ENCODE measurements at regions not wholly inside any gene's neighbourhood (a gene's known extent, or its start where the extent isn't known, plus 50 kb on each side); places are given as distances from the start of the nearest gene placed in this dataset.
"Not testable (repeated sequence)": the region's sequence is repeated elsewhere in the genome, so short reads cannot be mapped to it uniquely, and the experiment has no call there.

- Histone ChIP-seq H3K56ac (ENCODE audit: extremely low read depth, insufficient read depth, low read length) (no peak overlapping the region), H3K4me1 (ENCODE audit: control insufficient read depth, insufficient read depth, low read length) (no peaks in the 10 kb centered on the region), H4K91ac (ENCODE audit: insufficient read depth, low read depth, low read length) (no peak overlapping the region), H3K18ac (ENCODE audit: low read depth, low read length) (no peak overlapping the region), H3K36me3 (ENCODE audit: control insufficient read depth, insufficient read depth, low read length) (no peaks in the 10 kb centered on the region), H3K27me3 (ENCODE audit: control insufficient read depth, insufficient read depth, low read length) (no peaks in the 10 kb centered on the region), H3K79me1 (ENCODE audit: low read depth in 1 of 2, low read length in 2 of 2) (no peaks in the 10 kb centered on the region), H3K4me3 (ENCODE audit: insufficient read depth, low read depth, low read length) (no peak overlapping the region), H2BK5ac (ENCODE audit: low read depth, low read length, poor library complexity, severe bottlenecking) (no peak overlapping the region), H2BK15ac (ENCODE audit: low read depth, low read length) (no peak overlapping the region), H3K9me1 (ENCODE audit: insufficient read depth, low read length) (no peaks in the 10 kb centered on the region), H3K9ac (ENCODE audit: low read depth, low read length) (no peak overlapping the region), H3K9me3 (ENCODE audit: control insufficient read depth, insufficient read depth, low read length) (peaks cover 5% of the 10 kb centered on the region), H3K4me2 (ENCODE audit: low read depth, low read length) (no peak overlapping the region), H3K23ac (ENCODE audit: low read depth, low read length) (no peak overlapping the region), H3K4ac (ENCODE audit: low read depth, low read length) (no peak overlapping the region), H4K8ac (ENCODE audit: low read depth in 2 of 2, low read length in 2 of 2) (no peak overlapping the region), H3K14ac (replicated peaks; ENCODE audit: low read depth, low read length) (no peak overlapping the region), H4K20me1 (ENCODE audit: insufficient read depth, low read length) (no peaks in the 10 kb centered on the region), H2BK20ac (ENCODE audit: low read depth, low read length) (no peak overlapping the region), H2BK120ac (ENCODE audit: low read depth, low read length) (no peak overlapping the region), H4K5ac (ENCODE audit: low read depth, low read length) (no peak overlapping the region), H2AK9ac (replicated peaks; ENCODE audit: low read depth, low read length, poor library complexity) (no peak overlapping the region), H3K27ac (ENCODE audit: insufficient read depth, low read length) (no peak overlapping the region), H2AK5ac (ENCODE audit: low read depth, low read length) (no peak overlapping the region), H2AFZ (replicated peaks; ENCODE audit: low read length, poor library complexity) (no peak overlapping the region)
- in situ Hi-C loops (cut with MboI; ENCODE audit: low sequenced_read_pairs) (no loop called here), intact Hi-C loops (cut with micrococcal nuclease) (no loop called here), dilution Hi-C loops (cut with HindIII; ENCODE audit: low sequenced_read_pairs, unreplicated experiment) (no loop called here)
- ChIA-PET CTCF (no interaction called here), POLR2A (ENCODE audit: unreplicated experiment) (no interaction called here)
- TF ChIP-seq ELK1 (IDR thresholded peaks at IDR 0.05; ENCODE audit: borderline replicate concordance, low read depth, low read length) (no peak), USF2 (IDR thresholded peaks at IDR 0.05; ENCODE audit: low read depth, low read length) (no peak), CEBPB (IDR thresholded peaks at IDR 0.05; ENCODE audit: low read depth, low read length) (no peak)
- DNase-seq (no peak), ATAC-seq (ENCODE audit: low read depth) (no peak)
- BruUV-seq (replicated peaks) = no TSS peak
- 80% methylated on average over 1 of the region's 4 CpGs; no CpG with 5 or more reads in 1 of the 2 experiments for WGBS, 2 experiments (ENCODE audit: extremely low coverage in 2 of 2, insufficient read length in 1 of 2)
These were observed 138.7 kb downstream of the AKR1D1 start for GRCh38 chr7:138214926-138215325.

GRCh38 chr7:138220321-138220720 is 144.1 kb downstream of the AKR1D1 start:
- H3K23ac ChIP-seq (ENCODE audit: low read depth, low read length); H3K36me3 ChIP-seq (ENCODE audit: control insufficient read depth, insufficient read depth, low read length); H2BK15ac ChIP-seq (ENCODE audit: low read depth, low read length); H3K18ac ChIP-seq (ENCODE audit: low read depth, low read length); H3K79me1 ChIP-seq (ENCODE audit: low read depth in 1 of 2, low read length in 2 of 2); H4K91ac ChIP-seq (ENCODE audit: insufficient read depth, low read depth, low read length); H3K4me3 ChIP-seq (ENCODE audit: insufficient read depth, low read depth, low read length); H4K5ac ChIP-seq (ENCODE audit: low read depth, low read length); H2BK120ac ChIP-seq (ENCODE audit: low read depth, low read length); intact Hi-C loops (cut with micrococcal nuclease); H3K9me3 ChIP-seq (ENCODE audit: control insufficient read depth, insufficient read depth, low read length); BruUV-seq (replicated peaks); H3K56ac ChIP-seq (ENCODE audit: extremely low read depth, insufficient read depth, low read length); H2AFZ ChIP-seq (replicated peaks; ENCODE audit: low read length, poor library complexity); H3K27ac ChIP-seq (ENCODE audit: insufficient read depth, low read length); H3K9ac ChIP-seq (ENCODE audit: low read depth, low read length); POLR2A ChIA-PET (ENCODE audit: unreplicated experiment); H4K8ac ChIP-seq (ENCODE audit: low read depth in 2 of 2, low read length in 2 of 2); dilution Hi-C loops (cut with HindIII; ENCODE audit: low sequenced_read_pairs, unreplicated experiment); H2BK5ac ChIP-seq (ENCODE audit: low read depth, low read length, poor library complexity, severe bottlenecking); CTCF ChIA-PET; ATAC-seq (ENCODE audit: low read depth); H3K27me3 ChIP-seq (ENCODE audit: control insufficient read depth, insufficient read depth, low read length); H3K4me1 ChIP-seq (ENCODE audit: control insufficient read depth, insufficient read depth, low read length); H3K9me1 ChIP-seq (ENCODE audit: insufficient read depth, low read length); H4K20me1 ChIP-seq (ENCODE audit: insufficient read depth, low read length); DNase-seq; H2BK20ac ChIP-seq (ENCODE audit: low read depth, low read length); in situ Hi-C loops (cut with MboI; ENCODE audit: low sequenced_read_pairs); H2AK9ac ChIP-seq (replicated peaks; ENCODE audit: low read depth, low read length, poor library complexity); H3K4ac ChIP-seq (ENCODE audit: low read depth, low read length); H2AK5ac ChIP-seq (ENCODE audit: low read depth, low read length); H3K14ac ChIP-seq (replicated peaks; ENCODE audit: low read depth, low read length); H3K4me2 ChIP-seq (ENCODE audit: low read depth, low read length): not testable (repeated sequence)
- WGBS, 2 experiments (ENCODE audit: extremely low coverage in 2 of 2, insufficient read length in 1 of 2) = 71% methylated on average over 3 of the region's 3 CpGs; no CpG with 5 or more reads in 1 of the 2 experiments

All from IMR-90 (cell line).